ENCODE measurements at regions not wholly inside any gene's neighbourhood (a gene's known extent, or its start where the extent isn't known, plus 50 kb on each side); places are given as distances from the start of the nearest gene placed in this dataset.

GRCh38 chr2:5242751-5243150 lies 449.4 kb upstream of the SOX11 start:
- Mint-ChIP-seq H3K4me3 (no peak overlapping the region), H3K9me3 (peaks cover 0 to 14% (median 5%) of the 10 kb centered on the region in 8 donors), H3K36me3 (no peaks in the 10 kb centered on the region), H3K4me1 (no peaks in the 10 kb centered on the region), H3K27me3 (no peaks in the 10 kb centered on the region), H3K27ac (no peak overlapping the region)
- ChIA-PET POLR2A (ENCODE audit: partially characterized antibody) (no interaction called here), CTCF (ENCODE audit: partially characterized antibody) (no interaction called here)
- Histone ChIP-seq H3K36me3 (ENCODE audit: insufficient read depth, low read length) (no peaks in the 10 kb centered on the region), H3K27ac (ENCODE audit: low read depth, low read length) (no peak overlapping the region), H3K27me3 (ENCODE audit: insufficient read depth, low read length) (no peaks in the 10 kb centered on the region), H3K4me1 (ENCODE audit: insufficient read depth, low read length) (no peaks in the 10 kb centered on the region), H3K9me3 (ENCODE audit: control insufficient read depth in 1 of 2, low read length in 2 of 2) (no peaks in the 10 kb centered on the region), H3K4me3 (ENCODE audit: low read length in 2 of 2) (no peak overlapping the region)
- DNase-seq, result no peak
- intact Hi-C loops (cut with micrococcal nuclease), result no loop called here

DNA sequence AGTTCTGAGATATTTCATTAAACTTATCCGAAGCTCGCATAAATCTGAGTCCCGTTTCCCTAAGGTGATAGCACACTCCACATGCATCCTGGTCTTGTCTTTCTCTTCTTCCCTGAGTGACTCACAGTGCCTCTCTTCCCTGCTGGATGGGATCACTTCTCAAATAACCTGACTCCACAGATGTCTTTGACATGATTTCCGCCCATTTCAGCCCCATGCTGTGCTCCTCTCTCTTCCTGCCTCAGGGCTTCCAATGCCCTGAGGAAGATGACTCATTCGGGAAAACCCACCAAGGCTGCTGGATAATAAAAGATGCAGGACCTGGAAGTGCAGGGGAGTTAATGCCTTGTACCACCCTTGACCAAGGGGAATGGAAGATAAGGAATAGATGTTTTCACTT lies 441.7 kb upstream of the SOX11 start:
- H3K36me3 Mint-ChIP-seq, result no peaks in the 10 kb centered on the region

GRCh38 chr2:5253263-5253662 lies 438.9 kb upstream of the SOX11 start:
- H3K36me3 Mint-ChIP-seq, result no peaks in the 10 kb centered on the region
- no peak for DNase-seq
- H3K9me3 ChIP-seq (ENCODE audit: control insufficient read depth in 1 of 2, low read length in 2 of 2), result no peaks in the 10 kb centered on the region
- no peaks in the 10 kb centered on the region for H3K4me1 ChIP-seq (ENCODE audit: insufficient read depth, low read length)
- H3K4me3 ChIP-seq (ENCODE audit: low read length in 2 of 2), result no peak overlapping the region
- H3K27me3 Mint-ChIP-seq, result no peaks in the 10 kb centered on the region
- ChIA-PET POLR2A (ENCODE audit: partially characterized antibody) (no interaction called here), CTCF (ENCODE audit: partially characterized antibody) (no interaction called here)
- intact Hi-C loops (cut with micrococcal nuclease), result no loop called here
- no peaks in the 10 kb centered on the region for H3K4me1 Mint-ChIP-seq
- H3K36me3 ChIP-seq (ENCODE audit: insufficient read depth, low read length), result no peaks in the 10 kb centered on the region
- peaks cover 0 to 16% (median 13%) of the 10 kb centered on the region in 8 donors for H3K9me3 Mint-ChIP-seq
- H3K27ac ChIP-seq (ENCODE audit: low read depth, low read length), result no peak overlapping the region
- no peaks in the 10 kb centered on the region for H3K27me3 ChIP-seq (ENCODE audit: insufficient read depth, low read length)
- no peak overlapping the region for H3K4me3 Mint-ChIP-seq
- no peak overlapping the region for H3K27ac Mint-ChIP-seq

More for the DNA sequence above, 441.7 kb upstream of the SOX11 start:
- Mint-ChIP-seq H3K27me3 (no peaks in the 10 kb centered on the region), H3K4me3 (no peak overlapping the region), H3K4me1 (no peaks in the 10 kb centered on the region), H3K27ac (no peak overlapping the region), H3K9me3 (peaks cover 0 to 20% (median 13%) of the 10 kb centered on the region in 8 donors)
- Histone ChIP-seq H3K36me3 (ENCODE audit: insufficient read depth, low read length) (no peaks in the 10 kb centered on the region), H3K4me3 (ENCODE audit: low read length in 2 of 2) (no peak overlapping the region), H3K27ac (ENCODE audit: low read depth, low read length) (no peak overlapping the region), H3K27me3 (ENCODE audit: insufficient read depth, low read length) (no peaks in the 10 kb centered on the region), H3K9me3 (ENCODE audit: control insufficient read depth in 1 of 2, low read length in 2 of 2) (no peaks in the 10 kb centered on the region), H3K4me1 (ENCODE audit: insufficient read depth, low read length) (no peaks in the 10 kb centered on the region)
- intact Hi-C loops (cut with micrococcal nuclease), result no loop called here
- DNase-seq, result no peak
- POLR2A ChIA-PET (ENCODE audit: partially characterized antibody), result no interaction called here
- CTCF ChIA-PET (ENCODE audit: partially characterized antibody), result no interaction called here

GRCh38 chr2:5254791-5255332 lies 437.3 kb upstream of the SOX11 start:
- intact Hi-C loops (cut with micrococcal nuclease), result no loop called here
- no peak for DNase-seq
- ChIA-PET POLR2A (ENCODE audit: partially characterized antibody) (no interaction called here), CTCF (ENCODE audit: partially characterized antibody) (no interaction called here)
- H3K36me3 ChIP-seq (ENCODE audit: insufficient read depth, low read length), result no peaks in the 10 kb centered on the region
- H3K4me3 ChIP-seq (ENCODE audit: low read length in 2 of 2), result no peak overlapping the region
- Mint-ChIP-seq H3K27ac (no peak overlapping the region), H3K36me3 (no peaks in the 10 kb centered on the region), H3K4me3 (no peak overlapping the region), H3K9me3 (peaks cover 0 to 22% (median 17%) of the 10 kb centered on the region in 8 donors), H3K4me1 (no peaks in the 10 kb centered on the region), H3K27me3 (no peaks in the 10 kb centered on the region)
- H3K4me1 ChIP-seq (ENCODE audit: insufficient read depth, low read length), result no peaks in the 10 kb centered on the region
- H3K27ac ChIP-seq (ENCODE audit: low read depth, low read length), result no peak overlapping the region
- H3K27me3 ChIP-seq (ENCODE audit: insufficient read depth, low read length), result no peaks in the 10 kb centered on the region
- no peaks in the 10 kb centered on the region for H3K9me3 ChIP-seq (ENCODE audit: control insufficient read depth in 1 of 2, low read length in 2 of 2)

GRCh38 chr2:5263291-5263690 lies 428.9 kb upstream of the SOX11 start:
- Histone ChIP-seq H3K4me1 (ENCODE audit: insufficient read depth, low read length) (no peaks in the 10 kb centered on the region), H3K4me3 (ENCODE audit: low read length in 2 of 2) (no peak overlapping the region), H3K27ac (ENCODE audit: low read depth, low read length) (no peak overlapping the region), H3K36me3 (ENCODE audit: insufficient read depth, low read length) (no peaks in the 10 kb centered on the region), H3K9me3 (ENCODE audit: control insufficient read depth in 1 of 2, low read length in 2 of 2) (no peaks in the 10 kb centered on the region), H3K27me3 (ENCODE audit: insufficient read depth, low read length) (no peaks in the 10 kb centered on the region)
- ChIA-PET CTCF (ENCODE audit: partially characterized antibody) (no interaction called here), POLR2A (ENCODE audit: partially characterized antibody) (no interaction called here)
- H3K4me1 Mint-ChIP-seq, result no peaks in the 10 kb centered on the region
- H3K4me3 Mint-ChIP-seq, result no peak overlapping the region
- peak overlapping the region in 1 of 7 donors; percentile 37 for H3K27ac Mint-ChIP-seq
- intact Hi-C loops (cut with micrococcal nuclease), result no loop called here
- peaks cover 0 to 19% (median 13%) of the 10 kb centered on the region in 8 donors for H3K9me3 Mint-ChIP-seq
- DNase-seq, result no peak
- H3K27me3 Mint-ChIP-seq, result no peaks in the 10 kb centered on the region
- no peaks in the 10 kb centered on the region for H3K36me3 Mint-ChIP-seq

DNA sequence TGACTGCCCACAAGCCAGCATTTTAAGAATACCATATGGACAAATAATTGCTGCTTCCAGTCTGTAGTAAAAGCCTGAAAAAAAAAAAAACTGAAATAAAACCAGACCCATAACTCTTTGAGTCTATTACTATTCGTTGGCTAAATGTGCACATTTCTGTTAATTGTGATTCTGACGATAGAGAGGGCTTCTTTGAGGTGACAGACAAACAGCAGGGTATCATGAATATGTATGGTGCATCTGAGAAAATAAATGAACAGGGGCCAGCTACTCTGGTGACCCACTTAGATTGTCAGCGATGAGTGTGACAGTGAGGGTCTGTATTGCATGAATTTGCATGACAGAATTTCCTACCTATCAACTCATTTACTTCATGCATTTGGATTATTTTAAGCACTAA lies 427.8 kb upstream of the SOX11 start:
- H3K4me3 ChIP-seq (ENCODE audit: low read length in 2 of 2), result no peak overlapping the region
- H3K9me3 ChIP-seq (ENCODE audit: control insufficient read depth in 1 of 2, low read length in 2 of 2), result no peaks in the 10 kb centered on the region
- H3K27me3 Mint-ChIP-seq, result no peaks in the 10 kb centered on the region
- H3K9me3 Mint-ChIP-seq, result peaks cover 0 to 19% (median 9%) of the 10 kb centered on the region in 8 donors
- no peak for DNase-seq
- no peaks in the 10 kb centered on the region for H3K4me1 ChIP-seq (ENCODE audit: insufficient read depth, low read length)
- H3K36me3 ChIP-seq (ENCODE audit: insufficient read depth, low read length), result no peaks in the 10 kb centered on the region
- H3K4me1 Mint-ChIP-seq, result no peaks in the 10 kb centered on the region
- H3K27ac Mint-ChIP-seq, result no peak overlapping the region
- H3K4me3 Mint-ChIP-seq, result no peak overlapping the region
- CTCF ChIA-PET (ENCODE audit: partially characterized antibody), result no interaction called here
- POLR2A ChIA-PET (ENCODE audit: partially characterized antibody), result no interaction called here
- H3K27me3 ChIP-seq (ENCODE audit: insufficient read depth, low read length), result no peaks in the 10 kb centered on the region
- no peak overlapping the region for H3K27ac ChIP-seq (ENCODE audit: low read depth, low read length)
- intact Hi-C loops (cut with micrococcal nuclease), result no loop called here
- H3K36me3 Mint-ChIP-seq, result no peaks in the 10 kb centered on the region

GRCh38 chr2:5285061-5285460 lies 407.1 kb upstream of the SOX11 start:
- intact Hi-C loops (cut with micrococcal nuclease), result no loop called here
- no peak overlapping the region for H3K4me3 Mint-ChIP-seq
- ChIA-PET POLR2A (ENCODE audit: partially characterized antibody) (no interaction called here), CTCF (ENCODE audit: partially characterized antibody) (no interaction called here)
- no peaks in the 10 kb centered on the region for H3K4me1 Mint-ChIP-seq
- no peaks in the 10 kb centered on the region for H3K27me3 Mint-ChIP-seq
- no peak for DNase-seq
- H3K36me3 Mint-ChIP-seq, result no peaks in the 10 kb centered on the region
- no peaks in the 10 kb centered on the region for H3K27me3 ChIP-seq (ENCODE audit: insufficient read depth, low read length)
- H3K36me3 ChIP-seq (ENCODE audit: insufficient read depth, low read length), result no peaks in the 10 kb centered on the region
- no peaks in the 10 kb centered on the region for H3K4me1 ChIP-seq (ENCODE audit: insufficient read depth, low read length)
- no peaks in the 10 kb centered on the region for H3K9me3 ChIP-seq (ENCODE audit: control insufficient read depth in 1 of 2, low read length in 2 of 2)
- H3K27ac ChIP-seq (ENCODE audit: low read depth, low read length), result no peak overlapping the region
- no peak overlapping the region for H3K27ac Mint-ChIP-seq
- H3K9me3 Mint-ChIP-seq, result peaks cover 0 to 5% (median 2%) of the 10 kb centered on the region in 8 donors
- H3K4me3 ChIP-seq (ENCODE audit: low read length in 2 of 2), result no peak overlapping the region

Measured in CD4-positive, alpha-beta memory T cell (primary cell).